ENCODE measurements at regions not wholly inside any gene's neighbourhood (a gene's known extent, or its start where the extent isn't known, plus 50 kb on each side); places are given as distances from the start of the nearest gene placed in this dataset.

DNA sequence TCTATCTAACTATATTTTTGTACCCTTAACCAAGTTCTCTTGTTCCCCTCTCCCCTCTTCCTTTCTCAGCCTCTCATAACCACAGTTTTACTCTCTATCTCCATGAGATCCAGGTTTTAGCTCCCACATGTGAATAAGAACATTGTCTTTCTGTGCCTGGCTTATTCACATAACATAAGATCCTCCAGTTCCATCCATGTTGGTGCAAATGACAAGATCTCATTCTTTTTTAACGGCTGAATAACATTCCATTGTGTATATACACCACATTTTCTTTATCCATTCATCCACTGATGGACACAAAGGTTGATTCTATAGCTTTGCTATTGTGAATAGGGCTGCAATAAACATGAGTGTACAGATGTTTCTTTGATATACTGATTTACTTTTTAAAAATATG is 83.9 kb upstream of the TMEM178A start:
- no peak for TF ChIP-seq EZH2 (IDR thresholded peaks at IDR 0.05)
- TF ChIP-seq POLR2AphosphoS5 (IDR thresholded peaks at IDR 0.05; ENCODE audit: borderline replicate concordance, low read depth, low read length) = no peak
- TF ChIP-seq FOXP2 (optimal IDR thresholded peaks at IDR 0.05; ENCODE audit: control extremely low read depth, extremely low read length, insufficient read depth) = no peak
